Medulla oblongata (tissue), 1 donor: ENCODE measurements at regions not wholly inside any gene's neighbourhood (a gene's known extent, or its start where the extent isn't known, plus 50 kb on each side); places are given as distances from the start of the nearest gene placed in this dataset.

ENCODE experiments used
- DNase-seq: peaks from one replicate; pipeline ENCODE4 v3.0.0-alpha.2; 2015; ENCODE audit errors: extremely low spot score

DNA sequence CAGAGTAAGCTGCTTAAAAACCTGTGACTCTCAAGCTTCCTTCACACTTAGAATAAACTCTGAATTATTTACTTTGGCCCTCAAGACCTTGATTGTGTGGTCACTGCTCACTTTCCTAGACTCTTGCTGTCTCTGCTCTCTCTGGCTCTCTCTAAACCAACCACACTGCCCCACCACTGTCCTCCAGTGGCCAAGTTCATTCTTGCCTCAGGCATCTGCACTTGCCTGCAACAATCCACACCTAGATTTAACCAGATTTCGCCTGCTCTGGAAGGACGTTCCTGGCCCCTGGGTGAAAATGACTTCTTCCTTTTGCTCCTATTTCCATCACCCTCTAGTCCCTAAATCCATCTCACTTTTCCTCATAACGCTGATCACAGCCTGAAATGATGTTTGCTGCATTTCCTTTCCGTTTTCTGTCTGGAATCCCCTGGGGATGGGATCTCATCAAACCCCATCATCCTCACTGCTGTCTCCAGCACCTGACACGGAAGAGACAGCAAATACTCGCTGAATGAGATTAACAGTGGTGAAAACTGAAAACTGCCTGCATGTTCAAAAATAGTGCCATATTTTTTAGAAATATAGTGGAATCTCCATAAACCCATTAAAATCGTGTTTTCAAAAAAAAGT lies 232.6 kb downstream of the UQCRFS1 start:
- no peak for DNase-seq

DNA sequence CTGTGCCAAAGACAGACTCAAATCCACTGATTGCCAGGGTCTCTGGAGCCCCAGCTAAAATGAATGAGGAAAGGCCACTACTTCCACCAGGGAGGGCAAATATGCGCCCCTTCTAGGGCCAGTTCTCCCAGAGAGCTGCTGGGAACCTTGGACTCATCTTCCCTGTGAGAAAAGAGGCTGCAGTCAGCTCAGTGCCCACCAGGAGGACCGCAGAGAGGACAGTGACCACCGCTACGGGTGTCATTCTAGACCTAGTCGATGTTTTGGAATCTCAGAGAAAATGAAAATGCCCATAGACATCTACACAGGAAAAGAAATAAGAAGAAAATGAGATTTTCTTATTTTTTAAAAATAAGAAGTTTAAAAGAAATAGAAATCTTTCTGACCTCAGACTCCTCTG lies 235.1 kb downstream of the UQCRFS1 start:
- DNase-seq: no peak

DNA sequence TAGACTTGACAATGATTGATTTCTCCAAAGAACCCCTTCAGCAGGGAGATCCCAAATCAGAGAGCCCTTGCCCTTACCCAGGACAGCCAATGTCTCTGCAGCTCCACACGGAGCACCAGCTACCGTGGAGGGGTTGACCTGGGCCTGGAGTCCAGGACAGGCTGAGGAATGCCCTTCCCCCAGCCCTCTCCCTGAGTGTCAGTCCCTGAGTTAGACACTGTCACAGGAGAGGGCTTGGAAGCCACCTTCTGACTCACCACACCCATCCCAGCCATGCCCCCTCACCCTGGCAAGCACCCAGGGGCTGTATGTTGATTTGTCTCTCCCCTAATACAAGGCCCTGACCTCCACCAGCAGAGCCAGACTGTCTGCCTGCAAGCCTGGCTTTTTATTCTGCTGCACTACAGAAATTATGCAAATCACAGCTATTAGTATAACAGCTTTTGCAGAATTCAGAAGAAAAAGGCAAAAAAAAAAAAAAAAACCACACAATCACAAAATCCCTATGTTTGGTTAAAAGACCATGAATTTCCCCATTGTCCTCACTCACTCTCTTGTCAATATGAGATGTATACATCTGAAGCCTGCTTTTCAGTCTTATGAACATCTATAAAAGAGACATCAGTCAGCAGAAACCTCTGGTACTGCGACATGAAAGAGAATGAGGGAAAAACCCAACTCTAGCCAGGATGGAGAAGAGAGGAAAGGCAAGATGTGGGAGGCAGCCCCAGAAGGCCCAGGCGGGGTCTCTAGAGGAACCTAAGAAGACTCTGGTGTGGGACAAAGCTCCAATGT lies 240.7 kb downstream of the UQCRFS1 start:
- DNase-seq: no peak

DNA sequence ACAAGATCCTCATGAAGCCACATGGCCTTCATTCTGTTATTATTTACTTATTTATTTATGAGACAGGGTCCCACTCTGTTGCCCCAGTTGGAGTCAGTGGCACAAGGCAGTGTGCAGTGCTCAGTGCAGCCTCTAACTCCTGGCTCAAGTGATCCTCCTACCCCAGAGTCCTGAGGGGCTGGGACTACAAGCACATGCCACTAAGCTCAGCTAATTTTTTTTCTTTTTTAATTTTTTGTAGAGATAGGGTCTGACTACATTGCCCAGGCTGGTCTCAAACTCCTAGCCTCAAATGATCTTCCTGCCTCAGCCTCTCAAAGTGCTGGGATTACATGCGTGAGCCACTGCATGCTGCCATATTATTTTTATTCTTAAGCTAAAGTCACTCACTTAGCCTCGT lies 241.4 kb downstream of the UQCRFS1 start:
- DNase-seq: no peak

DNA sequence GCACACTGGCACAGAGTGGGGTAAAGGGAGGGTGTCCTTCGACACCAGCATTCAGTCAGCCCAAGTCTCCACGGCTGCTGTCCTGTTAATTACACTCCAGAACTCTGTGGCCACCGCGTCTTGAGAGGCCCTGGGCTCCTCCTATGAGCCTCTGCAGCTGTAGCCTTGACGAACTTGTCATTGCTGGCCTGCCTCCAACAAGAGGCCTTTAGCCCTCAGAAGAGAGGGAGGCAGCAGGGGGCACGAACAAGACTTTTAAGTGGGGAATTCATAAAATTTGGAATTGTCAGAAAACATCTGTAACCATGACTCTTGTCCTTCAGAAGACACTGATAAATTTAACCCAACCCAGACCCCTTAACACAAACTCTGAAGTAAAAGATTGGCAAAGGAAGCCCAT lies 241.9 kb downstream of the UQCRFS1 start:
- DNase-seq: no peak

DNA sequence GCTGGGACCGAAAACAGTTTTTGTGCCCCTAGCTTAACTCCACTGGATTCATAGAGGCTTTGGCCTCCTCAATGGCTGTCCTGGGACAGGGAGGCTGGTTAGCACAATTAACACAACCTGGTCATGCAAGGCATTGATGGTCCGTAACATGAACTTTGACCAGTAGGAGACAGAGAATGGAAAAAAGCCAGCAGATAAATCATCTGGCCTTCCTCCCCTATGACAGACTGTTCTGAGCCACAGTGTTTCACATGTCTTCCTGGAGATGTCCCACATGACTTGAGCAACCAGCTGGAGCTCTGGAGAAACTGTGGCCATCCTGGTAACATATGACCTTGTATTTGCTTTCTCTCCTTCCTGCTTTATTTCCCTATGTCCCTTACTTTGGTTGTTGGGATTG lies 244.2 kb downstream of the UQCRFS1 start:
- DNase-seq: no peak

DNA sequence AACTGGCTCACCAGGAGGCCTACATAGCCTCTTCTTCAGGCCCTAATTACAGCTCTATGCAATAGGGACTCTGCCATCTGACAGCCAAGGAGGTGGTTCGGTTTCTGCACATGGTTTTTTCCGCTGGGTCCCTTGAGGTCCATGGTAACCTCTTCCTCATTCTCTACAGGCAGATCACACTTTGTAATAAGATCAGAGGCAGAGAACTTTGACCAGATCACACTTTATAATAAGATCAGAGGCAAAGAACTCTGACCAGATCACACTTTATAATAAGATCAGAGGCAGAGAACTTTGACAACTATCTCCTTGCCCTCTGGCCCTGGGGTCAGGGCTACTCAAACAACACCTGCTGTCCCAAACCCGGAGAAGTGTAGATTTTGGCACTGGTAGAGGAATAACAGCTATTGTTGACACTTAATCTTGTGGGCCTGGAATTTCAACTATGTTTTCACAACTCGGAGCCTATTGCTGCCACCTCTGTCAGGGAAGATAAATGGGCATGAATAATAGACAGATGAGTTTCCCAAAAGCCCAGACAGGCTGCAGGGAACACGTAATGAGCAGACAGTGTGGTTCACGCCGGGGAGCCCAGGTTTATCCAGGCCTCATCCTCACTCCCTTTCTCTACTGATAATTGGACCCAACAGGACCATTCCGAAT lies 246.1 kb downstream of the UQCRFS1 start:
- no peak for DNase-seq

DNA sequence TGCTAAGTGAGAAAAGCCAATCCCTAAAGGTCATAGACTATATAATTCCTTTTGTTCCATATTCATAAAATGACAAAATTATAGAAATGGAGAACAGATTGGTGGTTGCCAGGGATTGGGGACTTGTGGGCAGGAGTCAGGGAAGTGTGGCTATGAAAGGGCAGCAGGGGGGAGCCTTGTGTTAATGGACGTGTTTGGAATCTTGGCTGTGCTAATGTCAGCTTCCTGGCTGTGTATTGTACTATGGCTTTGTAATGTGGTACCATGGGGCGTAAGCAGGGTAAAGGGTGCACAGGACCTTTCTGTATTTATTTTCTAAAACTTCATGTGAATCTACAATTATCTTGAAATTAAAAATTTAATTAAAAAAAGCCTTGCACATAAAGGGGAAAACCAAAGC lies 248.5 kb downstream of the UQCRFS1 start:
- DNase-seq: no peak

DNA sequence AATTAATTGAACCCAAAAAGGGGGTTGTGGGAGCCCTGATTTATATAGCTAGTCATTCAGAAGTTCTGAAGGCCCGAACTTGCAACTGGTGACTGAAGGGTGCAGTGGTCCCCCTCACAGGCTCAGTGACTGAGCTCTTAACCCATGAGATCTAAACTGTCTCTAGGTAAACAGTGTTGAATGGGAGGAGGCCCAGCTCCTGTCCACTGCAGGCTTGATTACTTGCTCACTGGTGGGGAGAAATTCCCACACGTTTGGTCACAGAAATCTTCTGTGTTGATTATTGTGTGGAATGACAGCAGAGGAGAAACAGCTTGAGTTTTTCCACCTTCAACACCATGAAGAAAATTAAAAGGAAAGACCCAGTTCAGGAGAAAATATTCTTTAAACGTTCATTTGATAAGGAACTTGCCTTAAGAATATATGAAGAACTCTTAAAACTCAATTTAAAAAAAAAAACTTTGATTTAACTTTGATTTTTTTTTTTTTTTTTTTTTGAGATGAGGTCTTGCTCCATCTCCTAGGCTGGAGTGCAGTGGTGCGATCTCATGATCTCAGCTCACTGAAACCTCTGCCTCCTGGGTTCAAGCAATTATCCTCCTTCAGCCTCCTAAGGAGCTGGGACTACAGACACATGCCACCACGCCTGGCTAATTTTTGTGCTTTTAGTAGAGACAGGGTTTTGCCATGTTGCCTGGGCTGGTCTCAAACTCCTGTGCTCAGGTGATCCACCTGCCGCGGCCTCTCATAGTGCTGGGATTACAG lies 249.3 kb downstream of the UQCRFS1 start:
- no peak for DNase-seq

DNA sequence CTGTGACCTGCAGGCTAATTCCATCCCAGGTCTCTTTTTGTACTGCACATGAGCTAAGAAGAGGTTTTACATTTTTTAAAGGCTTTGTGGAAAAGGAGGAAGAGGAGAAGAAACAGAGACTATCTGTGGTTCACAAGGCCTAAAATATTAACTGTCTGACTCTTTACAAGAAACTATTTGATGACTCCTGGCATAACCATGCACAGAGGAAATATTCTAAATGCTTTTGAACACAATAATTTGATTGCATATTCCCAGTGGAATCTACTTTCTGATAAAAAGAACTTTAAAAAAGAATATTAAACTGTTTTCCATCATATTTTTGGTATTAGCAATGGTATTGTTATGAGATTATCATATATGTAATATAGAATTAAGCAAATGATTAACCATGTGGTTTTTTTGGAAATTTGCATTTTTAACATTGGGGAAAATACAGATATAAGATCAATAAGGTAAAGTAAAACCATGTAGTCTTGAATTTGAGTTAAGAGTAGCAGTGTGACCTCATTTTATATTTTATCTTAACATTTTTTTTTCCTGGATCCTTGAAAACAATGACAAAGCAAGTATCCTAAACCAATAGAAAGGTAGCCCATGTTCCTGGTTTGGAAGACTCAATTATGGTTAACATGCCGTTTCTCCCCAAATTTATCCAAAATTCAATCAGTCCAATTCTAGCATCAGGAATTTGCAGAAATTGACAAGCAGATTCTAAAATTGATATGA lies 251.0 kb downstream of the UQCRFS1 start:
- no peak for DNase-seq

DNA sequence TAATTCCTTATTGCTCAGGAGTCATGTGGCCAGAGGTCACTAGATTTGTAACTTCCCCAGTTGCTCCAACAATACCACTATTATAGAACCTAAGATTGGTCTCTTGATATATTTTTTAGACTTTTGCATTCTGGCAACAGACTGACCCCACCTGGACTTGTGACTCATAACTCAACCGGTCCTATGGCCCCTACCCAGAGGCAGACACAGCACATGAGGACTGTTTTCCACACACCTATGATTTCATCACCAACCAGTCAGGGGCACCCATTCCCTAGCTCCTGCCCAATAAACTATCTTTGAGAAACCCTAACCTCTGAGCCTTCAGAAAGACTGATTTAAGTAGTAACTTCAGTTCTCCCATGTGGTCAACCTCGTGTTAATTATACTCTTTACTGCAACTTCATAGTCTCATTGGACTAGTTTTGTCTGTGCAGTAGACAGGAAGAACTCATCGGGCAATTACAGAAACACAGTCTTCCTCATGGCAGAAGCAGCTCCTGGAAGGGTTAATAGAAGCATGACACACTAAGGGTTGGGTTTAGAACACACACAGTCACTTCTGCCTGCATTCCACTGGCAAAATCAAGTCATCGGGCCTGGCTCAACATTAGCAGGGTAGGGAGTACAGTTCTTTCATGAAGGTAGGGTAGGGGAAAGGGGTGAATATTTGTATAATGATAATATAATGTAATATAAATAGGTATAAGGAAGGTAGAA lies 251.8 kb downstream of the UQCRFS1 start:
- no peak for DNase-seq

DNA sequence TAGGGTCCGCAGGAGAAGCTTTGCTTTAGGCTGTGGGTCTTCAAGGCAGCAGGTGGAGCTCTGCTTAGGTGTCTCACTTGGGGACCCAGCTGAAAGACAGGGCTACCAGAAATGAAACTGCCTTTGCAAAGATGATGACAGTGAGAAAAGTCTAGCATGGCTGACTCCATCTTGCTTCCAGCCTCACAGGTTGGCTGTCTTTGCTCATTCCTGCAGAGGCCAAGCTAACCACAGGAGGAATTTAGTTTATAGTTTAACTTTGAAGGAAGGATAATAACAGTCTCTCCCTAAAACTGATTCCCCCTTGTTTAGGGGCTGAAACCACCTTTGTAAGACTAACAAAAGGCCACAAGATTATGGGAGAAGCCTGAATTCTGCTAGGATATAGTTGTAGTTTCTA lies 252.4 kb downstream of the UQCRFS1 start:
- DNase-seq: no peak

DNA sequence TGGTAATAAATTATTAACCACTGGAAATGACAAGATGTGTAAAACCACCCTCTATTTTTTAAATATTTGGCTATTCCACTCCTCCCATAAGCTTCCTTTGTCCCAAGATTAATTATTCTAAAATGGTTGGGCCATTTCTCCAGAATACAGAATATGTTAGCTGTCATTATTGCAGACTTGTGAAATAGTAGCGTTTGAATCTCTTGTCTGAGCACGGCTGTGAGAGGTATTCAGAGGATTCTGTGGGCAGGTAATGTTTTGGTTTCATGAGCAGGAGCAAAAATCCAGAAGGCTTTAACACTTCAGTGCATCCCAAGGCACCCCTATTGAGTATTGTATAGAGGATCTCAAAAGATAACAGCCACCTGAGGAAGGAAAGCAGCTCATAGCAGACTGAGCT lies 256.0 kb downstream of the UQCRFS1 start:
- DNase-seq: no peak

DNA sequence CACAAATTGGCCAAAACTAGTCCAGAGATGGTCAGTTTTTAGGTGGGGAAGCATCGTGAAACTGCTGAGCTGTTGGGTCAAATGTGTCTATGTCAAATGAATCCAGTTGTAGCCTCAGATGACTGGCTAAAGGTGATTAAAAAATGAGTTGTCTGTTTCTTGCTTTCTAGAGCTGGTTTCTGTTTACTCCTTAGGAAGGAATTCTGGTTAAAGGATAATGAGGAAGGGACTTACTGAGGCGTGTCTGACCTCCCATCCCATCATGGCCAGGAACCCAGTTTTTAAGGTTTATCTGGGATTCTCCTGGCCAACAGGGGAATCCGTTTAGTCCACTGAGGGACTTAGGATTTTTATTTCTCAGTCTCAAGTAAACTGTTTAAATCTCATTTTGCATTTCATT lies 256.5 kb downstream of the UQCRFS1 start:
- no peak for DNase-seq

DNA sequence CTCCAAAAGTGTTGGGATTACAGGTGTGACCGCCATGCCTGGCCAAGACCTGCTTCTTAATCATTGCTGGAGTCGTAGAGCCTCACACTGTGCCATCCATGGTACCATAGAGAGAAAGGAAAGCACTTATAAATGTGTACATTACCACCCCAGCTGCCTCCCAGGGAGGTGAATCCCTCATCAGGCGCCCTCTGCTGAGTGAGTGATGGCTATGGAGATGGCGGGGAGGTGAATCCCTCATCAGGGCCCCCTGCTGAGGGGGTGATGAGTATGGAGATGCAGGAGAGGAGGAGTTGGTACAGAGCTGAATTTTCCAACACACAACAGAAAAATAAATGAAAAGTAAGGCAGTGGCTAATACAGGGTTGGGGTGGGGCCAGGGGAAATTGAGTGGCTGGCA lies 263.4 kb downstream of the UQCRFS1 start:
- DNase-seq: no peak

DNA sequence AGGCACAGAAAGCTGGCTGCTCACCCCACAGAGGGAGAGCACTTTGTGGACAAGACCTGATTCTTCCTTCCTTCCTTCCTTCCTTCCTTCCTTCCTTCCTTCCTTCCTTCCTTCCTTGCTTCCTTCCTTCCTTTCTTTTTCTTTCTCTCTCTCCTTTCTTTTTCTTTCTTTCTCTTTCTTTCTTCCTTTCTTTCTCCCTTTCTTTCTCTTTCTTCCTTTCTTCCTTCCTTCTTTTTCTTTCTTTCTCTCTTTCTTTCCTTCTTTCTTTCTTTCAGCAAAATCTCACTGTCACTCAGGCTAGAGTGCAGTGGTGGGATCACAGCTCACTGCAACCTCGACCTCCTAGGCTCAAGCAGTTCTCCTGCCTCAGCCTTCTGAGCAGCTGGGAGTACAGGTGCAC lies 263.9 kb downstream of the UQCRFS1 start:
- no peak for DNase-seq

DNA sequence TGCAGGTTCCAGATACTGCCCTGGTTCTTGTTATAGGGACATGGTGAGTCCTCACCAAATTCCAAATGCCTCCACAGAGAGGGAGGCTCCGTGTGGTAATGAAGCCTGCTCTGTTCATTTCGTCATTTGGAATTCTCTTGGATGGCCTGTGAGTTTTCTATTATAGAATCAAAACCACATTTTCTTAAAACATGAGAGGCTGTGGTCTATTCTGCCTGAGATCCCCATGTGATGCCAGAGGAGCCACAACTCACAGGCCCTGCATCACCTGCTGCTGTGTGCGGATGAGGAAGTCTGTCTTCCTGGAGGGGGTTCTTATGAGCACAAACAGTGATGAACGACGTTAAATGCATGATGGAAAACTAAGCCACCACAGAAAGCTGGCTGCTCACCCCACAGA lies 264.4 kb downstream of the UQCRFS1 start:
- no peak for DNase-seq

DNA sequence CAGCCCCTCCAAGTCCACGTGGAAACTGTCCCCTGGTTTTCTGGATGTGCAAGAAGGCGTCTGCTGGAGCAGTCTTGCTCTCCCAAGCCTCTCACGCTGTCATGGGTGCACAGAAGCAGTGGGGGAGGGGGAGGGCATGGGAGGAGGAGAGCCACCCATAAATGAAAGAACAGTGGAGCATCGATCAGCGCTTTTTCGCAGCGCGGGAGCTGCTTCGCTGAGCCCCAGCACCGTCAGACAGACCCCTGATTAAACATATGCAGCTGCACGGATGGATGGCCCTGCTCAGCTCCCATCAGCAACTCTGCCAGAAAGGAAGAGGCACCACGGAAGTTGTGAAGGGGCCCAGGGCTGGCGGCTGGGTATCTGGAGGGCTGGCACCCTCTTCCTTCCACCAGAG lies 264.9 kb downstream of the UQCRFS1 start:
- no peak for DNase-seq

DNA sequence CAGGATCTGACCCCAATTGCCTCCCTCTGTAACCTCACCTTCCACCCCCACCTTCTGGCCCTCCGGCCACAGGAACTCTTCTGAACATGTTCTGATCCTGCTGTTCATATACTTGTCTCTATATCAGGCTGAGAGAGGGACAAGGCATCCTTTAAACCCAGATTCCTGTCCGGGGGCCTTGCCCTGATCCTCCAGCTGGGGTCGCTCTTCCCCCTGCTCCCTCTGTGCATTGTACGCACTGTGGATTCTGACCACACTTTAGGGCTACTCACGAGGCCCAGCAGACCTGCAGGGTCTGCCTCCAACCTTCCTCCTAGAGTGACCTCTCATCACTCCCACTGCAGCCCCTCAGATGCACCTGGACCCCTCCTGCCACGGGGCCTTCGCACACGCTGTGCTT lies 269.3 kb downstream of the UQCRFS1 start:
- no peak for DNase-seq

DNA sequence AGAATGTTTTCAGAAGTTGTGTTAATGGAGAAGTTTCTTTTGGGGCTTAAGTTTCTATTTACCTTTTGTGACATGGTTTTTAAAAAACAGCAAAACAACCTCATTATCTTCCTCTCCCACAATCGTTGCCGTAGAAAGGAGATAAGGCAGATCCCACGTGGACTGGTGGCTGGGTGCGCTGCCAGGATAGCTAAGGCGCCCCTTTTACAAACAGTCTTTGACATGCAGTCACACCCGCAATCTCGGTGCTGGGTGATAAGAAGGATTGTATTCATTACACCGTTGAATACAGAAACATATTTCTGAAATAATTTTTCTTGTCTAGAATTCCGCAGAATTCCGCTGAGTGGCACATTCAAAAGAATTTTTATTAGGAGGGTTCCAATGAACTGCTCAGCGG lies 271.1 kb downstream of the UQCRFS1 start:
- DNase-seq: no peak
